Suprapubic skin (tissue), 4 donors: ENCODE measurements at regions not wholly inside any gene's neighbourhood (a gene's known extent, or its start where the extent isn't known, plus 50 kb on each side); places are given as distances from the start of the nearest gene placed in this dataset.

ENCODE experiments used
- CTCF ChIP-seq, 2 donors: fragments of 200-600 bp in 1 of 2; fragments of 450-650 bp in 1 of 2; sonication (generic) in 1 of 2; IDR thresholded peaks; one replicate each; pipeline ENCODE4 v1.5.1; 2016 to 2019; ENCODE audit warnings: antibody characterized with exemption in 2 of 2, mild to moderate bottlenecking in 1 of 2, moderate library complexity in 1 of 2
- EP300 ChIP-seq: sonication (generic); formaldehyde crosslinking; IDR thresholded peaks from one replicate; pipeline ENCODE4 v1.6.1; 2017; ENCODE audit warnings: antibody characterized with exemption
- POLR2A ChIP-seq, 2 donors: fragments of 450-650 bp; IDR thresholded peaks; one replicate each; pipeline ENCODE4 v1.6.1; 2017; ENCODE audit warnings: antibody characterized with exemption in 2 of 2, mild to moderate bottlenecking in 2 of 2, moderate library complexity in 2 of 2
- POLR2AphosphoS5 ChIP-seq, 3 donors: sonication (generic); formaldehyde crosslinking; IDR thresholded peaks; one replicate each; pipeline ENCODE4 v1.6.1; 2017; ENCODE audit warnings: antibody characterized with exemption in 3 of 3

DNA sequence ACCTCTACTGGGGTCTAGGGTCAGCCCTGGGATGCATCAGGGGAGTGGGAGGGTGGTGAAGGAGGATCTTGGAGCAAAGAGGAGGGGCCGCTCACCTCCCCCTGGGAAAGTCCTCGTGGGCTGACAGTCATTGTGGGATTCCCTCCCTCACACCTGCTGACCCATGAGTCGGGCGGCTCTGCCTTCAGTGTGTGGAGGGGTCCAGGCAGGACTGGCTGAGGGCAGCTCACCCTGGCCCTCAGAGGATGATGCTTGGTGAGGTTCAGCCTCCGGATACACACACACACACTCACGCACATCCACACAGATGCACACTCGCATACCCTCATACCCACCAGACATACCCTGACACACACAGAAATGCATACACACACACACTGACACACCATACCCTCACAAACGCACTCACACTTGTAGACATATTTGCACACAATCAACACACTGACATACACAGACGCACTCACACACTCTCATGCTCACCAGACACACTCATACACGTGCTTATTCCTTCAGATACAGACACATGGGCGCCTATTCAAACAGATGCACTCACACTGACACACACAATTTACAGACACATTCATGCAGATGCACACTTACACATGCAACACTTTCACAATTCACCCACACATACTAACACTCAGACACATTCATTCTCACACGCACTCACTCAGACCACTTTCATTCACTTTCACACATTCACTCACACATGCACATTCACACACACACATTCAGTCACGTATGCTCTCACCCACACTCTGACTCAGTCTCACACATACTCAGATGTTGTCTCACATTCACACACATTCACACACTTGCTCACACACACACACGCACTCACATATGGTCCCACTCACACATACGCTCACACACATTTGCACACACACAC, 105.1 kb upstream of the RPL38 start:
- TF ChIP-seq POLR2AphosphoS5 (IDR thresholded peaks at IDR 0.05): no peak
- no peak for TF ChIP-seq CTCF (IDR thresholded peaks at IDR 0.05)
- TF ChIP-seq POLR2A (IDR thresholded peaks at IDR 0.05): no peak
- no peak for TF ChIP-seq EP300
